Right lobe of liver (tissue), 4 donors: ENCODE measurements at regions not wholly inside any gene's neighbourhood (a gene's known extent, or its start where the extent isn't known, plus 50 kb on each side); places are given as distances from the start of the nearest gene placed in this dataset.

Experiments used
- CTCF ChIP-seq, 4 donors: fragments of 200-600 bp in 3 of 4; fragments of 450-650 bp in 1 of 4; IDR thresholded peaks; one replicate each; pipeline versions ENCODE4 v1.5.1 to v1.8.0; 2016 to 2022; ENCODE audit warnings: antibody characterized with exemption in 4 of 4, mild to moderate bottlenecking in 2 of 4
- POLR2A ChIP-seq: fragments of 450-650 bp; IDR thresholded peaks from one replicate; pipeline ENCODE4 v1.6.1; 2017; ENCODE audit warnings: antibody characterized with exemption, mild to moderate bottlenecking
- donor health status: DM: no; HTN: no; CAD: no.
- donor health status: DM: no; HTN: no; CAD: no.
- donor health status: DM: no; HTN: yes; CAD: no.

GRCh38 chr9:6134661-6135180 is 80.9 kb upstream of the IL33 start:
- no peak for TF ChIP-seq POLR2A
- no peak for TF ChIP-seq CTCF (IDR thresholded peaks at IDR 0.05)
